Glutamatergic neuron (in vitro differentiated cells): ENCODE measurements at regions not wholly inside any gene's neighbourhood (a gene's known extent, or its start where the extent isn't known, plus 50 kb on each side); places are given as distances from the start of the nearest gene placed in this dataset.

Experiments
- DNase-seq: peaks from one replicate; pipeline ENCODE4 v3.0.0; 2022
- H3K27ac Mint-ChIP-seq: one replicate; pipeline ENCODE4 v1.8.0; 2020; ENCODE audit warnings: mild to moderate bottlenecking, mixed read lengths, inconsistent platforms; ENCODE audit not compliant: unreplicated experiment
- H3K27me3 Mint-ChIP-seq: one replicate; pipeline ENCODE4 v1.8.0; 2020; ENCODE audit warnings: mild to moderate bottlenecking, moderate library complexity, mixed read lengths, inconsistent platforms; ENCODE audit not compliant: unreplicated experiment
- H3K36me3 Mint-ChIP-seq: one replicate; pipeline ENCODE4 v1.8.0; 2020; ENCODE audit warnings: mild to moderate bottlenecking, mixed read lengths, inconsistent platforms; ENCODE audit not compliant: unreplicated experiment
- H3K4me1 Mint-ChIP-seq: one replicate; pipeline ENCODE4 v1.8.0; 2020; ENCODE audit warnings: mild to moderate bottlenecking, low read depth, mixed read lengths, inconsistent platforms; ENCODE audit not compliant: unreplicated experiment
- H3K4me3 Mint-ChIP-seq: one replicate; pipeline ENCODE4 v1.8.0; 2020; ENCODE audit warnings: mild to moderate bottlenecking, mixed read lengths, inconsistent platforms; ENCODE audit not compliant: unreplicated experiment
- H3K9me3 Mint-ChIP-seq: one replicate; pipeline ENCODE4 v1.8.0; 2020; ENCODE audit warnings: mild to moderate bottlenecking, moderate library complexity, mixed read lengths, inconsistent platforms; ENCODE audit not compliant: unreplicated experiment
- CTCF ChIP-seq: fragments of 200-600 bp; sonication (generic); IDR thresholded peaks from one replicate; pipeline ENCODE4 v1.5.0; 2021; ENCODE audit not compliant: partially characterized antibody, unreplicated experiment

- Mint-ChIP-seq H3K9me3 (no peaks in the 10 kb centered on the region), H3K27ac (no peak overlapping the region), H3K27me3 (no peaks in the 10 kb centered on the region), H3K4me3 (no peak overlapping the region), H3K36me3 (no peaks in the 10 kb centered on the region), H3K4me1 (no peaks in the 10 kb centered on the region)
- TF ChIP-seq CTCF: no peak
- no peak for DNase-seq
Observed at GRCh38 chr9:117926031-117926658, 221.9 kb downstream of the TLR4 start.

- H3K4me3 Mint-ChIP-seq: no peak overlapping the region
- H3K27me3 Mint-ChIP-seq: no peaks in the 10 kb centered on the region
- H3K9me3 Mint-ChIP-seq: no peaks in the 10 kb centered on the region
- no peaks in the 10 kb centered on the region for H3K4me1 Mint-ChIP-seq
- H3K36me3 Mint-ChIP-seq: no peaks in the 10 kb centered on the region
- no peak overlapping the region for H3K27ac Mint-ChIP-seq
- TF ChIP-seq CTCF: no peak
- no peak for DNase-seq
Observed at GRCh38 chr9:117927354-117927753, 223.2 kb downstream of the TLR4 start.

- TF ChIP-seq CTCF: no peak
- Mint-ChIP-seq H3K4me3 (no peak overlapping the region), H3K27ac (no peak overlapping the region), H3K9me3 (no peaks in the 10 kb centered on the region), H3K36me3 (no peaks in the 10 kb centered on the region), H3K27me3 (no peaks in the 10 kb centered on the region), H3K4me1 (peaks cover 2% of the 10 kb centered on the region)
- no peak for DNase-seq
Observed at GRCh38 chr9:117929868-117930267, 225.7 kb downstream of the TLR4 start.

GRCh38 chr9:117932585-117932984, 228.4 kb downstream of the TLR4 start:
- no peak for TF ChIP-seq CTCF
- H3K9me3 Mint-ChIP-seq: peaks cover 2% of the 10 kb centered on the region

GRCh38 chr9:117936185-117937130, 232.3 kb downstream of the TLR4 start:
- peaks cover 27% of the 10 kb centered on the region for H3K4me1 Mint-ChIP-seq
- no peaks in the 10 kb centered on the region for H3K36me3 Mint-ChIP-seq
- TF ChIP-seq CTCF: no peak
- H3K27me3 Mint-ChIP-seq: peaks cover 3% of the 10 kb centered on the region
- H3K4me3 Mint-ChIP-seq: peak overlapping the region; percentile 50
- peak overlapping the region; percentile 64 for H3K27ac Mint-ChIP-seq
- H3K9me3 Mint-ChIP-seq: peaks cover 9% of the 10 kb centered on the region
- DNase-seq: no peak

More at GRCh38 chr9:117932585-117932984, 228.4 kb downstream of the TLR4 start:
- no peaks in the 10 kb centered on the region for H3K36me3 Mint-ChIP-seq
- no peak overlapping the region for H3K4me3 Mint-ChIP-seq
- no peak overlapping the region for H3K27ac Mint-ChIP-seq
- no peak for DNase-seq
- no peaks in the 10 kb centered on the region for H3K27me3 Mint-ChIP-seq
- peaks cover 14% of the 10 kb centered on the region for H3K4me1 Mint-ChIP-seq
